Lower leg skin (tissue), 3 donors: ENCODE measurements at regions not wholly inside any gene's neighbourhood (a gene's known extent, or its start where the extent isn't known, plus 50 kb on each side); places are given as distances from the start of the nearest gene placed in this dataset.

Experiments
- POLR2A ChIP-seq, 2 donors: fragments of 450-650 bp; IDR thresholded peaks; one replicate each; pipeline ENCODE4 v1.6.1; 2016 to 2017; ENCODE audit warnings: antibody characterized with exemption in 2 of 2, mild to moderate bottlenecking in 1 of 2, moderate library complexity in 1 of 2
- TF ChIP-seq, protein P1 (sequence below), 3 donors: fragments of 450-650 bp; IDR thresholded peaks; one replicate each; pipeline ENCODE4 v1.5.1; 2016; ENCODE audit warnings: antibody characterized with exemption in 3 of 3, mild to moderate bottlenecking in 3 of 3, moderate library complexity in 2 of 3

- TF ChIP-seq, protein P1, sequence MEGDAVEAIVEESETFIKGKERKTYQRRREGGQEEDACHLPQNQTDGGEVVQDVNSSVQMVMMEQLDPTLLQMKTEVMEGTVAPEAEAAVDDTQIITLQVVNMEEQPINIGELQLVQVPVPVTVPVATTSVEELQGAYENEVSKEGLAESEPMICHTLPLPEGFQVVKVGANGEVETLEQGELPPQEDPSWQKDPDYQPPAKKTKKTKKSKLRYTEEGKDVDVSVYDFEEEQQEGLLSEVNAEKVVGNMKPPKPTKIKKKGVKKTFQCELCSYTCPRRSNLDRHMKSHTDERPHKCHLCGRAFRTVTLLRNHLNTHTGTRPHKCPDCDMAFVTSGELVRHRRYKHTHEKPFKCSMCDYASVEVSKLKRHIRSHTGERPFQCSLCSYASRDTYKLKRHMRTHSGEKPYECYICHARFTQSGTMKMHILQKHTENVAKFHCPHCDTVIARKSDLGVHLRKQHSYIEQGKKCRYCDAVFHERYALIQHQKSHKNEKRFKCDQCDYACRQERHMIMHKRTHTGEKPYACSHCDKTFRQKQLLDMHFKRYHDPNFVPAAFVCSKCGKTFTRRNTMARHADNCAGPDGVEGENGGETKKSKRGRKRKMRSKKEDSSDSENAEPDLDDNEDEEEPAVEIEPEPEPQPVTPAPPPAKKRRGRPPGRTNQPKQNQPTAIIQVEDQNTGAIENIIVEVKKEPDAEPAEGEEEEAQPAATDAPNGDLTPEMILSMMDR (IDR thresholded peaks at IDR 0.05) = no peak
- no peak for TF ChIP-seq POLR2A (IDR thresholded peaks at IDR 0.05)
These were observed 83.5 kb upstream of the PROKR2 start for GRCh38 chr20:5400164-5400762.
